ENCODE measurements at regions not wholly inside any gene's neighbourhood (a gene's known extent, or its start where the extent isn't known, plus 50 kb on each side); places are given as distances from the start of the nearest gene placed in this dataset.

DNA sequence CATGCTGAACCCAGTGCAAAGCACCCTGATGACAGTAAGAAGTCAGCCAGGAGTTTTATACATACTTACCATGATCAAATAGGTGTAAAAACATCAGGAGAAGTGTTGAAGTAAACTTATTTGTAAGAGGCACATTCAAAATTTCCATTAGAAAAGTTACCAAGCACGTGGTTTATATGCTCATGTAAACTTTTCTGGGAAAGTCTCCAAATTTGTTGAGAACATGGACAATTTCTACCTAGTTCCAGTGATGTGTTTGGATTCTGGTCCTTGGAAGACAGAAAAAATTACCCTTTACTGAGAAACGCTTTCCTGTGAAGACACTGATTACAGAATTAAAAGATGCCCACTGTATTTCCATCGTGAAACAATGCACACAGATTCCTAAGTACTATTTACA lies 288.9 kb upstream of the CDH4 start:
- Histone ChIP-seq H3K9ac (ENCODE audit: insufficient read depth in 1 of 2, low read length in 2 of 2) (no peak overlapping the region), H3K4me1 (ENCODE audit: control insufficient read depth in 5 of 5, insufficient read depth in 5 of 5, low read length in 5 of 5) (peaks cover 0 to 3% (median 0%) of the 10 kb centered on the region in 5 donors), H3K27ac (ENCODE audit: low read depth in 1 of 2, low read length in 1 of 2) (no peak overlapping the region), H3K4me3 (no peak overlapping the region), H3K27me3 (ENCODE audit: control insufficient read depth in 3 of 3, insufficient read depth in 3 of 3, low read length in 2 of 3) (peaks cover 0 to 5% (median 2%) of the 10 kb centered on the region in 3 donors), H3K9me3 (ENCODE audit: control insufficient read depth in 4 of 4, insufficient read depth in 3 of 4, low read length in 3 of 4) (peaks cover 0 to 6% (median 0%) of the 10 kb centered on the region in 4 donors), H3K36me3 (ENCODE audit: control insufficient read depth in 4 of 4, insufficient read depth in 4 of 4, low read length in 4 of 4) (no peaks in the 10 kb centered on the region)
- DNase-seq, result no peak
- no peak for ATAC-seq (ENCODE audit: insufficient read depth, low FRiP score)
- WGBS, 2 donors, result 31 to 41% methylated on average over 3 of the region's 3 CpGs
- TF ChIP-seq, protein P1, sequence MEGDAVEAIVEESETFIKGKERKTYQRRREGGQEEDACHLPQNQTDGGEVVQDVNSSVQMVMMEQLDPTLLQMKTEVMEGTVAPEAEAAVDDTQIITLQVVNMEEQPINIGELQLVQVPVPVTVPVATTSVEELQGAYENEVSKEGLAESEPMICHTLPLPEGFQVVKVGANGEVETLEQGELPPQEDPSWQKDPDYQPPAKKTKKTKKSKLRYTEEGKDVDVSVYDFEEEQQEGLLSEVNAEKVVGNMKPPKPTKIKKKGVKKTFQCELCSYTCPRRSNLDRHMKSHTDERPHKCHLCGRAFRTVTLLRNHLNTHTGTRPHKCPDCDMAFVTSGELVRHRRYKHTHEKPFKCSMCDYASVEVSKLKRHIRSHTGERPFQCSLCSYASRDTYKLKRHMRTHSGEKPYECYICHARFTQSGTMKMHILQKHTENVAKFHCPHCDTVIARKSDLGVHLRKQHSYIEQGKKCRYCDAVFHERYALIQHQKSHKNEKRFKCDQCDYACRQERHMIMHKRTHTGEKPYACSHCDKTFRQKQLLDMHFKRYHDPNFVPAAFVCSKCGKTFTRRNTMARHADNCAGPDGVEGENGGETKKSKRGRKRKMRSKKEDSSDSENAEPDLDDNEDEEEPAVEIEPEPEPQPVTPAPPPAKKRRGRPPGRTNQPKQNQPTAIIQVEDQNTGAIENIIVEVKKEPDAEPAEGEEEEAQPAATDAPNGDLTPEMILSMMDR (IDR thresholded peaks at IDR 0.05; ENCODE audit: control extremely low read depth, extremely low read depth), result no peak

GRCh38 chr20:60964911-60965310 lies 287.1 kb upstream of the CDH4 start:
- WGBS, 2 donors, result 88 to 93% methylated on average over 4 of the region's 4 CpGs
- TF ChIP-seq, protein P1 (IDR thresholded peaks at IDR 0.05; ENCODE audit: control extremely low read depth, extremely low read depth), result no peak
- DNase-seq (no peak), ATAC-seq (ENCODE audit: insufficient read depth, low FRiP score) (no peak)
- no peak overlapping the region for H3K4me3 ChIP-seq
- no peak overlapping the region for H3K27ac ChIP-seq (ENCODE audit: low read depth in 1 of 2, low read length in 1 of 2)
- peaks cover 0 to 6% (median 0%) of the 10 kb centered on the region in 4 donors for H3K9me3 ChIP-seq (ENCODE audit: control insufficient read depth in 4 of 4, insufficient read depth in 3 of 4, low read length in 3 of 4)
- H3K27me3 ChIP-seq (ENCODE audit: control insufficient read depth in 3 of 3, insufficient read depth in 3 of 3, low read length in 2 of 3), result peaks cover 0 to 5% (median 2%) of the 10 kb centered on the region in 3 donors
- H3K4me1 ChIP-seq (ENCODE audit: control insufficient read depth in 5 of 5, insufficient read depth in 5 of 5, low read length in 5 of 5), result no peaks in the 10 kb centered on the region
- no peak overlapping the region for H3K9ac ChIP-seq (ENCODE audit: insufficient read depth in 1 of 2, low read length in 2 of 2)
- no peaks in the 10 kb centered on the region for H3K36me3 ChIP-seq (ENCODE audit: control insufficient read depth in 4 of 4, insufficient read depth in 4 of 4, low read length in 4 of 4)

DNA sequence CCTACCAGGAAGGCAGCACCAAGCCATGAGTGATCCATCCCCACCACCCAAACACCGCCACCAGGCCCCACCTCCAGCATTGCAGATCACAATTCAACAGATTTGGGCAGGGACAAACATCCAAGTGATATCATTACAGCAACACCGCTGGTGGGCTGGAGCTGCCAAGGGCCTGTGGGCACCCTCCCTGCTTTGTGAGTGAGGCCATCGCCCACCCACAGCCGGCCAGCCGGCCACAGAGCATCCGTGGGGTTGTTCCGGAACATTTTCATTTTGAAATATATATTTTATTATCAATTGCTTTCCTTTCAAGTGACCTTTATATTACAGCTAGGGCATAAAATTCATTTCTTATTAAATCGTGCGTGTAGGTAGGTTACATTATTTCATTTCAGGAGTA lies 286.0 kb upstream of the CDH4 start:
- Histone ChIP-seq H3K27me3 (ENCODE audit: control insufficient read depth in 3 of 3, insufficient read depth in 3 of 3, low read length in 2 of 3) (peaks cover 0 to 7% (median 2%) of the 10 kb centered on the region in 3 donors), H3K9ac (ENCODE audit: insufficient read depth in 1 of 2, low read length in 2 of 2) (no peak overlapping the region), H3K9me3 (ENCODE audit: control insufficient read depth in 4 of 4, insufficient read depth in 3 of 4, low read length in 3 of 4) (peaks cover 0 to 6% (median 0%) of the 10 kb centered on the region in 4 donors), H3K4me3 (no peak overlapping the region), H3K27ac (ENCODE audit: low read depth in 1 of 2, low read length in 1 of 2) (no peak overlapping the region), H3K4me1 (ENCODE audit: control insufficient read depth in 5 of 5, insufficient read depth in 5 of 5, low read length in 5 of 5) (no peaks in the 10 kb centered on the region), H3K36me3 (ENCODE audit: control insufficient read depth in 4 of 4, insufficient read depth in 4 of 4, low read length in 4 of 4) (no peaks in the 10 kb centered on the region)
- DNase-seq (no peak), ATAC-seq (ENCODE audit: insufficient read depth, low FRiP score) (no peak)
- WGBS, 2 donors, result 80 to 82% methylated on average over 9 of the region's 9 CpGs
- TF ChIP-seq, protein P1 (IDR thresholded peaks at IDR 0.05; ENCODE audit: control extremely low read depth, extremely low read depth), result no peak

GRCh38 chr20:60966766-60967165 lies 285.3 kb upstream of the CDH4 start:
- ATAC-seq (ENCODE audit: insufficient read depth, low FRiP score), result no peak
- Histone ChIP-seq H3K4me1 (ENCODE audit: control insufficient read depth in 5 of 5, insufficient read depth in 5 of 5, low read length in 5 of 5) (no peaks in the 10 kb centered on the region), H3K4me3 (no peak overlapping the region), H3K27ac (ENCODE audit: low read depth in 1 of 2, low read length in 1 of 2) (no peak overlapping the region), H3K27me3 (ENCODE audit: control insufficient read depth in 3 of 3, insufficient read depth in 3 of 3, low read length in 2 of 3) (peaks cover 0 to 7% (median 2%) of the 10 kb centered on the region in 3 donors), H3K36me3 (ENCODE audit: control insufficient read depth in 4 of 4, insufficient read depth in 4 of 4, low read length in 4 of 4) (no peaks in the 10 kb centered on the region), H3K9me3 (ENCODE audit: control insufficient read depth in 4 of 4, insufficient read depth in 3 of 4, low read length in 3 of 4) (peaks cover 0 to 6% (median 0%) of the 10 kb centered on the region in 4 donors), H3K9ac (ENCODE audit: insufficient read depth in 1 of 2, low read length in 2 of 2) (no peak overlapping the region)
- TF ChIP-seq, protein P1 (IDR thresholded peaks at IDR 0.05; ENCODE audit: control extremely low read depth, extremely low read depth), result no peak
- WGBS, 2 donors, result 84 to 91% methylated on average over 19 of the region's 19 CpGs
- no peak for DNase-seq

All from lung (tissue), 11 donors.